BE2C (cell line): ENCODE measurements at regions not wholly inside any gene's neighbourhood (a gene's known extent, or its start where the extent isn't known, plus 50 kb on each side); places are given as distances from the start of the nearest gene placed in this dataset.

Experiments used
- DNase-seq: peaks from one replicate; pipeline ENCODE4 v3.0.0-alpha.2; 2020
- H3K27me3 ChIP-seq: fragments of 250-450 bp; sonication (Bioruptor Pico); 2 replicates; pipeline ENCODE4 v1.5.1; 2020; ENCODE audit warnings: mild to moderate bottlenecking
- H3K36me3 ChIP-seq: fragments of 250-450 bp; sonication (Bioruptor Pico); 2 replicates; pipeline ENCODE4 v1.5.1; 2020; ENCODE audit warnings: mild to moderate bottlenecking
- H3K4me1 ChIP-seq: fragments of 250-450 bp; sonication (Bioruptor Pico); 2 replicates; pipeline ENCODE4 v1.5.1; 2020
- H3K4me3 ChIP-seq: 2 replicates; pipeline ENCODE4 v1.5.1; 2011; ENCODE audit warnings: low read depth, low read length
- H3K9me3 ChIP-seq: fragments of 250-450 bp; sonication (Bioruptor Pico); 2 replicates; pipeline ENCODE4 v1.5.1; 2020
- CTCF ChIP-seq: IDR thresholded peaks from 2 replicates; pipeline ENCODE4 v1.5.1; 2012; ENCODE audit warnings: mild to moderate bottlenecking, low read depth, low read length

GRCh38 chr3:117958027-117958426 is 1076.6 kb downstream of the IGSF11 start:
- no peak for DNase-seq
- no peaks in the 10 kb centered on the region for H3K27me3 ChIP-seq
- 0 out of 2 replicates have a peak, but pooled peaks cover 3% of the 10 kb centered on the region for H3K36me3 ChIP-seq
- no peak overlapping the region for H3K4me3 ChIP-seq
- TF ChIP-seq CTCF: no peak
- no peaks in the 10 kb centered on the region; the same call in 1 of the 2 replicates for H3K9me3 ChIP-seq
- H3K4me1 ChIP-seq: peaks cover 57% of the 10 kb centered on the region

- peaks cover 26% of the 10 kb centered on the region for H3K4me1 ChIP-seq
- no peak overlapping the region for H3K4me3 ChIP-seq
- H3K27me3 ChIP-seq: no peaks in the 10 kb centered on the region
- no peak for TF ChIP-seq CTCF
- peaks cover 22% of the 10 kb centered on the region for H3K36me3 ChIP-seq
- no peak for DNase-seq
- no peaks in the 10 kb centered on the region; the same call in 1 of the 2 replicates for H3K9me3 ChIP-seq
Measured at GRCh38 chr3:117962750-117963149, 1071.9 kb downstream of the IGSF11 start.

- no peak for TF ChIP-seq CTCF
- no peaks in the 10 kb centered on the region for H3K27me3 ChIP-seq
- no peak for DNase-seq
- H3K36me3 ChIP-seq: peaks cover 22% of the 10 kb centered on the region
- H3K4me1 ChIP-seq: peaks cover 20% of the 10 kb centered on the region
- no peak overlapping the region for H3K4me3 ChIP-seq
- no peaks in the 10 kb centered on the region; the same call in 1 of the 2 replicates for H3K9me3 ChIP-seq
Measured at GRCh38 chr3:117963858-117964257, 1070.8 kb downstream of the IGSF11 start.

- H3K9me3 ChIP-seq: no peaks in the 10 kb centered on the region; the same call in 1 of the 2 replicates
- peaks cover 19% of the 10 kb centered on the region for H3K36me3 ChIP-seq
- no peak for TF ChIP-seq CTCF
- no peak overlapping the region for H3K4me3 ChIP-seq
- no peak for DNase-seq
- H3K27me3 ChIP-seq: no peaks in the 10 kb centered on the region
- peaks cover 13% of the 10 kb centered on the region; the same call in 1 of the 2 replicates for H3K4me1 ChIP-seq
Measured at GRCh38 chr3:117964814-117965213, 1069.8 kb downstream of the IGSF11 start.

GRCh38 chr3:117977504-117978228 is 1057.0 kb downstream of the IGSF11 start:
- Histone ChIP-seq H3K36me3 (peaks cover 10% of the 10 kb centered on the region; the same call in 1 of the 2 replicates), H3K27me3 (no peaks in the 10 kb centered on the region), H3K4me3 (no peak overlapping the region), H3K9me3 (peaks cover 1% of the 10 kb centered on the region; the same call in 1 of the 2 replicates), H3K4me1 (no peaks in the 10 kb centered on the region; the same call in 1 of the 2 replicates)
- no peak for TF ChIP-seq CTCF
- DNase-seq: no peak

- Histone ChIP-seq H3K27me3 (no peaks in the 10 kb centered on the region), H3K36me3 (peaks cover 9% of the 10 kb centered on the region; the same call in 1 of the 2 replicates), H3K9me3 (no peaks in the 10 kb centered on the region), H3K4me1 (no peaks in the 10 kb centered on the region; the same call in 1 of the 2 replicates), H3K4me3 (no peak overlapping the region)
- no peak for TF ChIP-seq CTCF
- DNase-seq: no peak
Measured at GRCh38 chr3:117979466-117979865, 1055.2 kb downstream of the IGSF11 start.
